Muscle of leg (tissue), 3 donors: ENCODE measurements at regions not wholly inside any gene's neighbourhood (a gene's known extent, or its start where the extent isn't known, plus 50 kb on each side); places are given as distances from the start of the nearest gene placed in this dataset.

Experiments used
- DNase-seq: peaks from one replicate; pipeline ENCODE4 v3.0.0; 2013
- H3K27ac ChIP-seq: one replicate; pipeline ENCODE4 v1.5.1; 2013; ENCODE audit warnings: mild to moderate bottlenecking, low read length, control low read depth
- H3K27me3 ChIP-seq: one replicate; pipeline ENCODE4 v1.6.1; 2013; ENCODE audit warnings: low read length; ENCODE audit not compliant: control insufficient read depth, insufficient read depth
- H3K36me3 ChIP-seq: one replicate; pipeline ENCODE4 v1.6.1; 2013; ENCODE audit warnings: low read length; ENCODE audit not compliant: control insufficient read depth, insufficient read depth
- H3K4me1 ChIP-seq: one replicate; pipeline ENCODE4 v1.6.1; 2013; ENCODE audit warnings: low read length; ENCODE audit not compliant: control insufficient read depth, insufficient read depth
- H3K4me3 ChIP-seq: one replicate; pipeline ENCODE4 v1.5.1; 2013; ENCODE audit warnings: low read length, control low read depth
- H3K9me3 ChIP-seq: replicated peaks from 2 replicates; pipeline ENCODE4 v1.6.1; 2013; ENCODE audit warnings: low read depth, low read length; ENCODE audit not compliant: control insufficient read depth
- WGBS: methylation state at CpG from one replicate; pipeline ENCODE4 v1.1.5; 2013; ENCODE audit warnings: missing lambda C conversion rate; ENCODE audit not compliant: insufficient coverage; 5-methylcytosine and 5-hydroxymethylcytosine counted together

DNA sequence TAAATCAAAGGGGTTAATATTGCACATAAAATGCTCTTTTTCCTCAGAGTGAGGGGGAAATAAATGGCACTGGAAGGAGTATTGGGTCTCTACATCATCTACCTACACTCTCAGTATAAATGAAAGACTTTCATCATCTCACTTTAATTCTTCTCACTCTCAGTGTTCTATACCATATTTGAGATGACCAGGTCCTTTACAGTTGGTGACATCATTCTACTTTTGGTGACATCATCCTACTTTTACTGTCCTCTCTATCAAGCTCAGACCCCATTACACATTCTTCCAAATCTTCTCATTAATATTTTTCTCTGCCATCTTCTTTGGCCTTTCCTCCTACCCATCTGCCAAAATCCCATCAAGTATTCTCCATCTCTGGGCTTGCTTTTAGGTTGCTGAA lies 74.6 kb upstream of the TMEM106B start:
- Histone ChIP-seq H3K4me1 (no peaks in the 10 kb centered on the region), H3K4me3 (no peak overlapping the region), H3K27ac (no peak overlapping the region)

GRCh38 chr7:12137283-12137682 lies 73.8 kb upstream of the TMEM106B start:
- Histone ChIP-seq H3K4me1 (no peaks in the 10 kb centered on the region), H3K36me3 (no peaks in the 10 kb centered on the region), H3K27me3 (no peaks in the 10 kb centered on the region), H3K4me3 (no peak overlapping the region), H3K27ac (no peak overlapping the region), H3K9me3 (no peaks in the 10 kb centered on the region)
- no CpG with 5 or more reads among the region's 1 CpG for WGBS
- no peak for DNase-seq

More for the DNA sequence above, 74.6 kb upstream of the TMEM106B start:
- Histone ChIP-seq H3K27me3 (no peaks in the 10 kb centered on the region), H3K9me3 (no peaks in the 10 kb centered on the region), H3K36me3 (no peaks in the 10 kb centered on the region)
- no peak for DNase-seq

DNA sequence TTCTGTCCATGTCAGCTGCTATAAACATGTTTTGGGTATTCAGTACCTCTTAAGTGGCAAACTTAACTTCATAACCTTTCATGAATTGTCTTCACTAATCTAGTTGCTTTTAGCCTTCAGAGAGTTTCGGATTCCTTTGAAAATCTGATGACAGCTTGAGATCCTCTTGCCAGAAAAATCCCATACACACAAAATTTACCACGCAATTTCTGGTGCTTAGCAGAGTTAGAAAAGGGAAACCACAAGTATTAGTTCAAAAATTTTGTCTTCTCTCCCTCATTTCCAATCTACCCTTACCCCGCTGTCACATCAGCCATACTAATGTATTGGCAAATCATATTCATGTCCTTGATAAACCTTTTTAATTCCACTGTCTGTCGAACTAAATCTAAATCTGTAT lies 72.7 kb upstream of the TMEM106B start:
- Histone ChIP-seq H3K4me1 (no peaks in the 10 kb centered on the region), H3K27ac (no peak overlapping the region), H3K4me3 (no peak overlapping the region), H3K9me3 (no peaks in the 10 kb centered on the region), H3K36me3 (no peaks in the 10 kb centered on the region), H3K27me3 (no peaks in the 10 kb centered on the region)
- 73% methylated on average over 3 of the region's 4 CpGs for WGBS
- no peak for DNase-seq

DNA sequence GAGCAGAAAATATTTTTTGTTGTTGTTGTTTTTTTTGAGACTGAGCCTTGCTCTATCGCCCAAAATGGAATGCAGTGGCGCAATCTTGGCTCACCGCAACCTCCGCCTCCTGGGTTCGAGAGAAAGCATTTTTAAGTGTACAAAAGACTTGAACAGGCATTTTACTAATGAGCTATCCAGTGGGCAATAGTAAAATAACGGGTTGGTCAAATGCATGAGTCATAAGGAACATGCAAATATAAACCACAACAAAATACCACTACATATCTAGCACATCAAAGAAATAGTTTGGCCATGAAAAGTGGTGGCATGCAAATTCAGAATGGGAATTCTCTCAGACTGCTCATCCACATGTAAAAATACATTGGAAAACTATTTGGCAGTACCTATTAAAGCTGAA lies 71.7 kb upstream of the TMEM106B start:
- Histone ChIP-seq H3K4me3 (no peak overlapping the region), H3K4me1 (no peaks in the 10 kb centered on the region), H3K36me3 (no peaks in the 10 kb centered on the region), H3K27me3 (no peaks in the 10 kb centered on the region), H3K9me3 (no peaks in the 10 kb centered on the region), H3K27ac (no peak overlapping the region)
- WGBS = 92% methylated on average over 5 of the region's 6 CpGs
- no peak for DNase-seq

GRCh38 chr7:12146813-12147212 lies 64.3 kb upstream of the TMEM106B start:
- WGBS = no CpG with 5 or more reads among the region's 2 CpGs

DNA sequence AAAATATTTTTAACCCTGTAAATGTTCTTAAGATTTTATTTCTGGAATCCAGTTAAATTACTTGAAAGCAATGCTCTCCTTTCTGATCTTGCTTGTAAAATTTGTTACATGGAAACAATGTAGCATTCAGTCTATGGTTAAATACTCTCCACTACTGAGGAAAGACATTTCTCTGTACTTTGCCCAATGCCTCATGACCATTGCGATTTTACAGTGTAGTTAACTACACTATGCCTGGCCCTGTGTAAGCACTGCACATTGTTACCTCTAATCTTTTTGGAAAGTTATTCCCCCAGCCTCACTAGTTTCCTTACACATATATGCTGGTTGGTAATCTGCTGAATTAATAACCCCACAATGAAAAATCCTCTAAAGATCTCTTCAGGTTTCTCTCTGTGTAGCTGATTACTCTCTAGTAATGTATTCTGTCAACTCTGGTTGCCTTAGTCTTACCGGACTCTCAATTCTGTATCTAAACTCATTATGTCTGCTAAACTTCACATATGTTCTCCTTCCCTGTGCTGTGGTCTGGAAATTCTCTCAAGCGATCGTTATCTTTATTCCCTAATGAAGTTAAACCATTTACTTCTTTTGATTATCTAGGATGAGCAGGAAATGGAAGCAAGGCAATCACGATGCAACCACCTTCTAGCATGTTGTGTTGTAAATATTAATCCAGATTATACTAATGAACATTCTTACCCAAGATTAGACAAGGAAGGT lies 58.7 kb upstream of the TMEM106B start:
- no CpG with 5 or more reads among the region's 5 CpGs for WGBS
- Histone ChIP-seq H3K27me3 (no peaks in the 10 kb centered on the region), H3K4me3 (no peak overlapping the region), H3K9me3 (no peaks in the 10 kb centered on the region), H3K27ac (no peak overlapping the region), H3K36me3 (no peaks in the 10 kb centered on the region), H3K4me1 (no peaks in the 10 kb centered on the region)
- DNase-seq = no peak

More at GRCh38 chr7:12146813-12147212, 64.3 kb upstream of the TMEM106B start:
- no peak overlapping the region for H3K4me3 ChIP-seq
- H3K36me3 ChIP-seq = no peaks in the 10 kb centered on the region
- H3K27ac ChIP-seq = no peak overlapping the region
- no peaks in the 10 kb centered on the region for H3K4me1 ChIP-seq
- no peaks in the 10 kb centered on the region for H3K9me3 ChIP-seq
- no peak for DNase-seq
- H3K27me3 ChIP-seq = no peaks in the 10 kb centered on the region

DNA sequence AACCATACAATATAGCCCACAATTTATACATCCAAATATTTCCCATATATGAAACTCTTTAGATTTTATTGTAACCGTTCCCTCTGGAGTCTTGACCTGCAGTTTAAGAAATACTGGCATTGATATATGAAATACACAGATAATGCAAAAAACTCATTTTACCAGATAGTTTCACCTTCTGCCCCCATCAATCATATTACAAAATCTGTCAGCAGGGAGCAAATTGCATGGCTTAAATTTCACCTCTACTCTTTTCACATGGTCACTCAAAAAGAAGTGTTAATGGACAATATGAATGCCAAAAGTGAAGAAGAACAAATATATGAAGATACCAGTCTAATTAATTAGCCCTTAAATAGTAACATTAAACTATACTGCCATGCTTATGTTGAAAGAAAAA lies 57.0 kb upstream of the TMEM106B start:
- no peak for DNase-seq
- no peak overlapping the region for H3K4me3 ChIP-seq
- no peaks in the 10 kb centered on the region for H3K4me1 ChIP-seq
- H3K9me3 ChIP-seq = no peaks in the 10 kb centered on the region
- no peaks in the 10 kb centered on the region for H3K36me3 ChIP-seq
- no peak overlapping the region for H3K27ac ChIP-seq
- no CpG with 5 or more reads among the region's 1 CpG for WGBS
- H3K27me3 ChIP-seq = no peaks in the 10 kb centered on the region

DNA sequence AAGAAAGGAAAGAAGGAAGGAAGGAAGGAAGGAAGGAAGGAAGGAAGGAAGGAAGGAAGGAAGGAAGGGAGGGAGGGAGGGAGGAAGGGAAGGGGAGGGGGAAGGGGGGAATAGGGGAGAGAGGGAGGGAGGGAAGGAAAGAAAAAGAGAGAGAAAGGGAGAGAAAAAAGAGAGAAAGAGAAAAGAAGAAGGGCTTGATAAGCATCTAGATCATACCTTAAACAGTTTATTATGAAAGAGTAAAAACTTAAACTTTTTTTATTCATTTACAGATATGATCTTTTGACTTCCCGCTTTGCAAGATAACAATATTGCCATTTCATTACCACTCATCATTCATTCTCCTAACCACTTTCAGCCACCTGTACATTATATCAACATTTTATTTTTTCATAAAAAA lies 53.6 kb upstream of the TMEM106B start:
- WGBS = no CpG with 5 or more reads among the region's 1 CpG
- no peak overlapping the region for H3K27ac ChIP-seq

GRCh38 chr7:12158334-12159060 lies 52.6 kb upstream of the TMEM106B start:
- Histone ChIP-seq H3K36me3 (no peaks in the 10 kb centered on the region), H3K4me1 (no peaks in the 10 kb centered on the region), H3K9me3 (no peaks in the 10 kb centered on the region), H3K27me3 (no peaks in the 10 kb centered on the region), H3K4me3 (no peak overlapping the region), H3K27ac (no peak overlapping the region)
- no CpG with 5 or more reads among the region's 6 CpGs for WGBS
- DNase-seq = no peak

More for the DNA sequence above, 53.6 kb upstream of the TMEM106B start:
- no peaks in the 10 kb centered on the region for H3K4me1 ChIP-seq
- no peaks in the 10 kb centered on the region for H3K36me3 ChIP-seq
- DNase-seq = no peak
- H3K27me3 ChIP-seq = no peaks in the 10 kb centered on the region
- no peak overlapping the region for H3K4me3 ChIP-seq
- H3K9me3 ChIP-seq = no peaks in the 10 kb centered on the region

GRCh38 chr7:12161146-12161545 lies 49.9 kb upstream of the TMEM106B start:
- no CpG with 5 or more reads among the region's 2 CpGs for WGBS
- DNase-seq = no peak

More at GRCh38 chr7:12161146-12161545, 49.9 kb upstream of the TMEM106B start:
- no peak overlapping the region for H3K4me3 ChIP-seq
- H3K27ac ChIP-seq = no peak overlapping the region
- H3K9me3 ChIP-seq = peaks cover 2% of the 10 kb centered on the region
- no peaks in the 10 kb centered on the region for H3K27me3 ChIP-seq
- no peaks in the 10 kb centered on the region for H3K4me1 ChIP-seq
- no peaks in the 10 kb centered on the region for H3K36me3 ChIP-seq
